ENCODE measurements at regions not wholly inside any gene's neighbourhood (a gene's known extent, or its start where the extent isn't known, plus 50 kb on each side); places are given as distances from the start of the nearest gene placed in this dataset.

- TF ChIP-seq CTCF (IDR thresholded peaks at IDR 0.05; ENCODE audit: low read length) (no peak), EZH2phosphoT487 (IDR thresholded peaks at IDR 0.05; ENCODE audit: low read length) (no peak)
Observed at GRCh38 chr5:26060212-26060611, 978.2 kb downstream of the CDH9 start.

Data from MM.1S (cell line).